ENCODE measurements at regions not wholly inside any gene's neighbourhood (a gene's known extent, or its start where the extent isn't known, plus 50 kb on each side); places are given as distances from the start of the nearest gene placed in this dataset.

GRCh38 chr13:22549126-22549525 lies 631.7 kb upstream of the SGCG start:
- Mint-ChIP-seq H3K36me3 (ENCODE audit: low read depth) (no peaks in the 10 kb centered on the region), H3K9me3 (peaks cover 45% of the 10 kb centered on the region), H3K4me1 (ENCODE audit: low read depth) (no peaks in the 10 kb centered on the region), H3K4me3 (no peak overlapping the region), H3K27ac (no peak overlapping the region), H3K27me3 (ENCODE audit: low read depth) (no peaks in the 10 kb centered on the region)

DNA sequence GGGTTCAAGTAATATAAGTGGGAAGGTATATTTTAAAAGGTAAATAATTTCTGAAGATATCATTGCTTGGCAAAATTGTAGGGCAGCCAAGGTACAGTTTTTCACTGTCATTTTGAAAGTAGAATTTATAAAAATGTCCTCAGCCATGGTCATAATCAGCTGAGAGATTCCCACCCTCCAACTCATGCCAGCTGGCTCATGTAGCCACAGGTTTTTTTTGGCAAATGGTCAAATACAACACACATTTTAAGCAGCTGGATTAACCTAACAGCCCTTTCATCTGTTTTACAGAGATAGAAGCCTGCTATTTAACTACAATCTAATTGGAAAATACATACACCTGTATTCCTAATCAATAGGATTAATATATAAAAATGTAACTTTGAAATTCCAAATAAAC lies 619.2 kb upstream of the SGCG start:
- Mint-ChIP-seq H3K36me3 (ENCODE audit: low read depth) (no peaks in the 10 kb centered on the region), H3K27me3 (ENCODE audit: low read depth) (no peaks in the 10 kb centered on the region), H3K27ac (no peak overlapping the region), H3K4me1 (ENCODE audit: low read depth) (no peaks in the 10 kb centered on the region), H3K9me3 (peaks cover 19% of the 10 kb centered on the region), H3K4me3 (no peak overlapping the region)

DNA sequence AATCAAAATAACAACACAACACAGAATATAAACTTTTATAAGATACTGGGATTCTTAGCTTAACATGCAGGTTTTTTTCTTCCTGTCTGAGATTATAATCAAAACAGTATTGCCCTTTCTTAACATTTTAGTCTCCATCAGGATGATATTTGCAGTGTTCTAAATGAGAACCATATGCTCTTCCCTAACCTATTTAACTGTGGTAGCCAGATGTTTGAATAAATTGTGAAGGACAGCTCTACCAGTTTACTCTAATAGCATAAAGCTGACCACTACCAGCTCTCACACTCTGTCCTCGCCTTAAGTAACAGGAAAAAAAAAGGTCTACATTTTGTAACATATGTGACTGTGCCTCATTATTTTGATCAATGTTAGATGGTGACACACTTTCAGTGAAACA lies 618.7 kb upstream of the SGCG start:
- Mint-ChIP-seq H3K27ac (no peak overlapping the region), H3K4me3 (no peak overlapping the region), H3K4me1 (ENCODE audit: low read depth) (no peaks in the 10 kb centered on the region), H3K36me3 (ENCODE audit: low read depth) (no peaks in the 10 kb centered on the region), H3K27me3 (ENCODE audit: low read depth) (no peaks in the 10 kb centered on the region), H3K9me3 (peaks cover 17% of the 10 kb centered on the region)

DNA sequence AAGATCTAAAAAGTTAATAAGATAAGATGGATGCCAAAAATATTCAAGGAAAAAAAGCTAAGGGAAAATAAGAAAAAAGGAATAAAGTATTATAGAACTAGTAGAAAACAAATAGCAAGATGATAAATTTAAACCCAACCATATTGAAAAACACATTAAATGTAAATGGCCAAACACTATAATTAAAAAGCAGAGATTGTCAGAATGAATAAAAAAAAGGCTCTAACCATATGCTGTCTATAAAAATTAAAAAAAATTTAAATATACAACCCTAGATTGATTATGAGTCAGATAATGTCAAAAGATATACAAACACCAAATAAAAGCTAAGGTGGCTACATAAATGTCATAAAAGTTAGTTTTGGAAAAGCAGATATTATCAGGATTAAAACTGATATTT lies 617.5 kb upstream of the SGCG start:
- no peaks in the 10 kb centered on the region for H3K27me3 Mint-ChIP-seq (ENCODE audit: low read depth)
- H3K27ac Mint-ChIP-seq, result no peak overlapping the region
- no peaks in the 10 kb centered on the region for H3K36me3 Mint-ChIP-seq (ENCODE audit: low read depth)
- H3K4me3 Mint-ChIP-seq, result no peak overlapping the region
- no peaks in the 10 kb centered on the region for H3K4me1 Mint-ChIP-seq (ENCODE audit: low read depth)
- H3K9me3 Mint-ChIP-seq, result peaks cover 21% of the 10 kb centered on the region

- Mint-ChIP-seq H3K9me3 (peaks cover 17% of the 10 kb centered on the region), H3K36me3 (ENCODE audit: low read depth) (no peaks in the 10 kb centered on the region), H3K4me3 (no peak overlapping the region), H3K27ac (no peak overlapping the region), H3K4me1 (ENCODE audit: low read depth) (no peaks in the 10 kb centered on the region), H3K27me3 (ENCODE audit: low read depth) (no peaks in the 10 kb centered on the region)
Observed at GRCh38 chr13:22569811-22570210, 611.0 kb upstream of the SGCG start.

- Mint-ChIP-seq H3K27ac (no peak overlapping the region), H3K4me3 (no peak overlapping the region), H3K9me3 (peaks cover 18% of the 10 kb centered on the region), H3K4me1 (ENCODE audit: low read depth) (no peaks in the 10 kb centered on the region), H3K27me3 (ENCODE audit: low read depth) (no peaks in the 10 kb centered on the region), H3K36me3 (ENCODE audit: low read depth) (no peaks in the 10 kb centered on the region)
Observed at GRCh38 chr13:22589880-22590279, 590.9 kb upstream of the SGCG start.

DNA sequence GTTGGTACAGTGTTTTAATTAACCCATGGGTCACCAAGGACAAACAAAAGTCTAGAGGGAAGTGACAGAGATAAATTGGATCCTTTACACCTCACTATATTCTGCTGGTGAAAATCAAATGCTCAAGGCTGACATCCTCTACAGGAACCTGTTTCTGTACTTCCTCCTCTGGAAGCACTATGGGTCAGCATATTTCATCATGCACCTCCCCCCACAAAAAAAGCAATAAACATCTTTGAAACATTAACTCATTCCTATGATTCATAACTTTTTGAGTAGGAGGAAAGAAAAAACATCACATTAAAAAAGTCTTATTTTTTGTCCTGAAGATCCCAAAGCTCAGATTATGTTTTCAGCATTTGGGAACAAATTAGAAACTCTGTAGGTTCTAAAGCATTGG lies 588.3 kb upstream of the SGCG start:
- Mint-ChIP-seq H3K27me3 (ENCODE audit: low read depth) (no peaks in the 10 kb centered on the region), H3K4me1 (ENCODE audit: low read depth) (no peaks in the 10 kb centered on the region), H3K4me3 (no peak overlapping the region), H3K27ac (no peak overlapping the region), H3K36me3 (ENCODE audit: low read depth) (no peaks in the 10 kb centered on the region), H3K9me3 (peaks cover 16% of the 10 kb centered on the region)

DNA sequence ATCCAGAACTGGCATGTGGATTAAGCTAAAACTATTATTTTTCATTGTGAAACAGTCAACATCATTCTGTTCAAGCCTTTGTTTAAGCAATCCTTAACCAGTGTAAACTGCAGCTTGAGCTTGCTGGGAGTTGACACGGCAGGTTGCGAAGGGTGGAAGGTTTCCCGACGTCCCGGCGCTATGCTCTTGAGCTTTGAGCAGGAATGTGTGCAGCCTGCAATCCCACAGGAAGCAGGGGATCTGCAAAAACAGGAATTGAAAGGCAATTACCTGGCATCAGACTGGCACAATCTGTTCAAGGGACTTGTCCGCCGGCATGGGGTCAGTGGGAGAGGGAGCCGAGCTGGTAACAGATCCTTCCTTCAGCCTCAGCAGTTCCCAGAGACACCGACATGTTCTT lies 586.7 kb upstream of the SGCG start:
- Mint-ChIP-seq H3K27me3 (ENCODE audit: low read depth) (no peaks in the 10 kb centered on the region), H3K36me3 (ENCODE audit: low read depth) (no peaks in the 10 kb centered on the region), H3K4me3 (no peak overlapping the region), H3K4me1 (ENCODE audit: low read depth) (no peaks in the 10 kb centered on the region), H3K9me3 (peaks cover 13% of the 10 kb centered on the region), H3K27ac (no peak overlapping the region)

DNA sequence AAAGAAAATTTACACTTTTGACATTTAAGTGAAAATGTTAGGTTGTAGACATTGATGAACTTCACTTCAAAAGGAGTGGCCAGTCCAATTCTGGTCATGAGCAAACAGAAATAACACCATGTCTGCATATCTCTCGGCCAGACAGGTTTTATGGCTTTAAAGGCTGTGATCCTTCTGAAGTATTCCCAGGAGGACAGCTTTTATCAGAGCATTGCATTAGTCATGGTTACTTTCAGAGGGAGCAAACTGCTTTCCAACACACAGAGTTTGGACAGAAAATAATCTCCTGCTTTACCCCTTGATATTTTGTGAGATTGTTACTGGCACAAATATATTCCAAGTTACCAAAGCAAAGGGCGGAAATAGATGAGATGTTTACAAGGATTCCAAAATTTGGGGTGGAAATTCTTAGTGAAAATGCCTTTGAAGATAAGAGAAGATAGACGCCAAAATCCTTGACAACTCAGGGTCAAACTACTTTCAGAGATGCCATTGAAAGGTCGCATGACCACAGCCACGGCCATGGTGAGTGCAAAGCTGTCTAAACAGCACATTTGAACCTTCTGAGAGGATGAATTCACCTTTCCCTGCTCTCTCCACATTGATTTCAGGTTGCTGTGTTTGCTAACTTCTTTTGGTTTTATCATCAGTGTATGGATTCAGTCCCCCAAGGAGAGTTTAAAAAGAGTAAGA lies 584.5 kb upstream of the SGCG start:
- Mint-ChIP-seq H3K9me3 (peaks cover 16% of the 10 kb centered on the region), H3K27me3 (ENCODE audit: low read depth) (no peaks in the 10 kb centered on the region), H3K4me3 (no peak overlapping the region), H3K36me3 (ENCODE audit: low read depth) (no peaks in the 10 kb centered on the region), H3K27ac (no peak overlapping the region), H3K4me1 (ENCODE audit: low read depth) (no peaks in the 10 kb centered on the region)

- H3K4me1 Mint-ChIP-seq (ENCODE audit: low read depth), result no peaks in the 10 kb centered on the region
Observed at GRCh38 chr13:22599156-22599555, 581.6 kb upstream of the SGCG start.

DNA sequence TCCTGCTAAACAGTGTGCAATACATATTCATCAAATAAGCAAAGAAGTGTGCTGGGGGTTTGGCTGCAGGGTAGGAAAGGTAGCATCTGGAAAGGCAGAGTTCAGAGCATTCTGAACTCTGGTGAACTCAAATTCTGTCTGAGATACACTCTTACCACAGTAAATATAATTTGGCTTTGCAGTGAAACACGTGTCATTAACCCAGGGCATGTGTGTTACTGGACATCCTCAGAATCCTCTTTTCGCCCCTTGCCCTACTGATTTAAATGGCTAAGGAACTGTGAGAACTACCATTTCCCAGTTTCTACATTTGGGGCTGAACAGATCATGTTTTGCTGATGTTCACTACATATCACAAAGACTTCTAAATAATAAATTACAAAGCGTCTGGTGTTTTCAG lies 562.8 kb upstream of the SGCG start:
- H3K9me3 Mint-ChIP-seq, result peaks cover 18% of the 10 kb centered on the region
- H3K27me3 Mint-ChIP-seq (ENCODE audit: low read depth), result no peaks in the 10 kb centered on the region
- no peak overlapping the region for H3K4me3 Mint-ChIP-seq
- no peak overlapping the region for H3K27ac Mint-ChIP-seq
- no peaks in the 10 kb centered on the region for H3K36me3 Mint-ChIP-seq (ENCODE audit: low read depth)
- no peaks in the 10 kb centered on the region for H3K4me1 Mint-ChIP-seq (ENCODE audit: low read depth)

More at GRCh38 chr13:22599156-22599555, 581.6 kb upstream of the SGCG start:
- H3K4me3 Mint-ChIP-seq, result no peak overlapping the region
- H3K27ac Mint-ChIP-seq, result no peak overlapping the region
- H3K36me3 Mint-ChIP-seq (ENCODE audit: low read depth), result no peaks in the 10 kb centered on the region
- H3K9me3 Mint-ChIP-seq, result peaks cover 13% of the 10 kb centered on the region
- no peaks in the 10 kb centered on the region for H3K27me3 Mint-ChIP-seq (ENCODE audit: low read depth)

DNA sequence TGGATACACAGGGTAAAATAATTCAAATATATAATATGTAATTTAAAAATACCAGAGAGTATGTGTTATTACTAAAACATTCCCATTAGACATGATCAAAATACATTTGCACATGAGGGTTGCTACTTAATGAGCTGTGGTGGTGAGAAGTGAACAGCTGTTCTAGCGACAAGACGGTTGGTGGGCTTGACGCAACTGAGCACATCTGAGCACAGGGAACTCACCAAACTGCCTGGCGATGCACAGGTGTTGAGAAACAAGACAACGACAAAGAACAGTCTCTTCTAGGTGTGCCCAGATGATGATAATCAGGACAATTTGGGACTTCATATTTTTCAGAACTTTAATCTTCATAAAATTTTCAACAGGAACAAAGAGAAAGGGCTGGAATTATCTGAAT lies 555.1 kb upstream of the SGCG start:
- H3K9me3 Mint-ChIP-seq, result peaks cover 13% of the 10 kb centered on the region
- H3K36me3 Mint-ChIP-seq (ENCODE audit: low read depth), result no peaks in the 10 kb centered on the region
- no peak overlapping the region for H3K27ac Mint-ChIP-seq
- H3K4me1 Mint-ChIP-seq (ENCODE audit: low read depth), result no peaks in the 10 kb centered on the region
- H3K27me3 Mint-ChIP-seq (ENCODE audit: low read depth), result no peaks in the 10 kb centered on the region
- no peak overlapping the region for H3K4me3 Mint-ChIP-seq

GRCh38 chr13:22629374-22629773 lies 551.4 kb upstream of the SGCG start:
- Mint-ChIP-seq H3K9me3 (peaks cover 22% of the 10 kb centered on the region), H3K4me1 (ENCODE audit: low read depth) (no peaks in the 10 kb centered on the region), H3K36me3 (ENCODE audit: low read depth) (no peaks in the 10 kb centered on the region), H3K27ac (no peak overlapping the region), H3K27me3 (ENCODE audit: low read depth) (no peaks in the 10 kb centered on the region), H3K4me3 (no peak overlapping the region)

GRCh38 chr13:22642088-22642487 lies 538.7 kb upstream of the SGCG start:
- no peak overlapping the region for H3K27ac Mint-ChIP-seq
- no peaks in the 10 kb centered on the region for H3K27me3 Mint-ChIP-seq (ENCODE audit: low read depth)
- H3K4me1 Mint-ChIP-seq (ENCODE audit: low read depth), result no peaks in the 10 kb centered on the region
- H3K4me3 Mint-ChIP-seq, result no peak overlapping the region
- no peaks in the 10 kb centered on the region for H3K36me3 Mint-ChIP-seq (ENCODE audit: low read depth)
- peaks cover 43% of the 10 kb centered on the region for H3K9me3 Mint-ChIP-seq

- Mint-ChIP-seq H3K27ac (no peak overlapping the region), H3K4me3 (no peak overlapping the region), H3K4me1 (ENCODE audit: low read depth) (no peaks in the 10 kb centered on the region), H3K9me3 (peaks cover 31% of the 10 kb centered on the region), H3K36me3 (ENCODE audit: low read depth) (no peaks in the 10 kb centered on the region), H3K27me3 (ENCODE audit: low read depth) (no peaks in the 10 kb centered on the region)
Observed at GRCh38 chr13:22644941-22645340, 535.8 kb upstream of the SGCG start.
